ENCODE measurements at regions not wholly inside any gene's neighbourhood (a gene's known extent, or its start where the extent isn't known, plus 50 kb on each side); places are given as distances from the start of the nearest gene placed in this dataset.

DNA sequence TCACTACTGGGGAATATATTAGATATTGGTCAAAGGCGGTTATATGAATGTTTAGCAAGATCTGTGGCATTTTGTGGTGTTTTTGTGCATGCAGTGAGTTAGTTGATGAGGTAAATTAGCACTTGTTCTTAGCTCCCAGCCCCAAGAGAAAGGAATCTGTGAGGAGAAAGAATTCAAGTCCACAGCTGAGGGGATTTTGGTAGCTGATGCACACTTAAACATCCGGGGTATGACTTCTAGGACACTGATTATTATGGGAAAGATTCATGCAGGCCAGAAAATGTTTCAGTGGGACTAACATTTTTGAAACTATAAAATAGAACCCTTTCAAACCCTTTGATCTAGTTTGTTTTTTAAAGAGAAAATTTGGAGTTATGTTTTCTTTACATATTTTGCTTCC, 118.2 kb upstream of the RPS23 start:
- TF ChIP-seq POLR2A (IDR thresholded peaks at IDR 0.05): no peak
- TF ChIP-seq, protein P1, sequence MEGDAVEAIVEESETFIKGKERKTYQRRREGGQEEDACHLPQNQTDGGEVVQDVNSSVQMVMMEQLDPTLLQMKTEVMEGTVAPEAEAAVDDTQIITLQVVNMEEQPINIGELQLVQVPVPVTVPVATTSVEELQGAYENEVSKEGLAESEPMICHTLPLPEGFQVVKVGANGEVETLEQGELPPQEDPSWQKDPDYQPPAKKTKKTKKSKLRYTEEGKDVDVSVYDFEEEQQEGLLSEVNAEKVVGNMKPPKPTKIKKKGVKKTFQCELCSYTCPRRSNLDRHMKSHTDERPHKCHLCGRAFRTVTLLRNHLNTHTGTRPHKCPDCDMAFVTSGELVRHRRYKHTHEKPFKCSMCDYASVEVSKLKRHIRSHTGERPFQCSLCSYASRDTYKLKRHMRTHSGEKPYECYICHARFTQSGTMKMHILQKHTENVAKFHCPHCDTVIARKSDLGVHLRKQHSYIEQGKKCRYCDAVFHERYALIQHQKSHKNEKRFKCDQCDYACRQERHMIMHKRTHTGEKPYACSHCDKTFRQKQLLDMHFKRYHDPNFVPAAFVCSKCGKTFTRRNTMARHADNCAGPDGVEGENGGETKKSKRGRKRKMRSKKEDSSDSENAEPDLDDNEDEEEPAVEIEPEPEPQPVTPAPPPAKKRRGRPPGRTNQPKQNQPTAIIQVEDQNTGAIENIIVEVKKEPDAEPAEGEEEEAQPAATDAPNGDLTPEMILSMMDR (IDR thresholded peaks at IDR 0.05): no peak
